ENCODE measurements at regions not wholly inside any gene's neighbourhood (a gene's known extent, or its start where the extent isn't known, plus 50 kb on each side); places are given as distances from the start of the nearest gene placed in this dataset.

- Histone ChIP-seq H3K27me3 (no peaks in the 10 kb centered on the region), H3K4me1 (no peaks in the 10 kb centered on the region), H3K4me3 (no peak overlapping the region), H3K36me3 (no peaks in the 10 kb centered on the region), H3K27ac (no peak overlapping the region), H3K9me3 (no peaks in the 10 kb centered on the region)
- intact Hi-C loops (cut with DNase I; ENCODE audit: low total_unique reads), result no loop called here
- no peak for DNase-seq (ENCODE audit: low spot score in 2 of 2)
- TF ChIP-seq POLR2AphosphoS5 (IDR thresholded peaks at IDR 0.05) (no peak), POLR2A (IDR thresholded peaks at IDR 0.05) (no peak), CTCF (IDR thresholded peaks at IDR 0.05) (no peak)
Observed at GRCh38 chr10:20948686-20949327, 51.7 kb upstream of the NEBL start.

Measured in breast epithelium (tissue), 4 donors.